Ovary (tissue), 3 donors: ENCODE measurements at regions not wholly inside any gene's neighbourhood (a gene's known extent, or its start where the extent isn't known, plus 50 kb on each side); places are given as distances from the start of the nearest gene placed in this dataset.

ENCODE experiments used
- EP300 ChIP-seq: sonication (generic); formaldehyde crosslinking; IDR thresholded peaks from one replicate; pipeline ENCODE4 v1.6.1; 2017; ENCODE audit warnings: antibody characterized with exemption
- POLR2A ChIP-seq: fragments of 450-650 bp; IDR thresholded peaks from one replicate; pipeline ENCODE4 v1.6.1; 2017; ENCODE audit warnings: antibody characterized with exemption, mild to moderate bottlenecking, moderate library complexity
- TF ChIP-seq, protein P1 (sequence below), 3 donors: fragments of 450-650 bp in 2 of 3; fragments of 200-600 bp in 1 of 3; IDR thresholded peaks; one replicate each; pipeline versions ENCODE4 v1.5.1 to v1.8.0; 2016 to 2022; ENCODE audit warnings: antibody characterized with exemption in 3 of 3, mild to moderate bottlenecking in 1 of 3
- donor health status: DM: no; HTN: no; CAD: no.

GRCh38 chr3:102714567-102714966 lies 279.8 kb downstream of the ZPLD1 start:
- TF ChIP-seq, protein P1, sequence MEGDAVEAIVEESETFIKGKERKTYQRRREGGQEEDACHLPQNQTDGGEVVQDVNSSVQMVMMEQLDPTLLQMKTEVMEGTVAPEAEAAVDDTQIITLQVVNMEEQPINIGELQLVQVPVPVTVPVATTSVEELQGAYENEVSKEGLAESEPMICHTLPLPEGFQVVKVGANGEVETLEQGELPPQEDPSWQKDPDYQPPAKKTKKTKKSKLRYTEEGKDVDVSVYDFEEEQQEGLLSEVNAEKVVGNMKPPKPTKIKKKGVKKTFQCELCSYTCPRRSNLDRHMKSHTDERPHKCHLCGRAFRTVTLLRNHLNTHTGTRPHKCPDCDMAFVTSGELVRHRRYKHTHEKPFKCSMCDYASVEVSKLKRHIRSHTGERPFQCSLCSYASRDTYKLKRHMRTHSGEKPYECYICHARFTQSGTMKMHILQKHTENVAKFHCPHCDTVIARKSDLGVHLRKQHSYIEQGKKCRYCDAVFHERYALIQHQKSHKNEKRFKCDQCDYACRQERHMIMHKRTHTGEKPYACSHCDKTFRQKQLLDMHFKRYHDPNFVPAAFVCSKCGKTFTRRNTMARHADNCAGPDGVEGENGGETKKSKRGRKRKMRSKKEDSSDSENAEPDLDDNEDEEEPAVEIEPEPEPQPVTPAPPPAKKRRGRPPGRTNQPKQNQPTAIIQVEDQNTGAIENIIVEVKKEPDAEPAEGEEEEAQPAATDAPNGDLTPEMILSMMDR (IDR thresholded peaks at IDR 0.05) = no peak
- TF ChIP-seq POLR2A (no peak), EP300 (no peak)
